ENCODE measurements at regions not wholly inside any gene's neighbourhood (a gene's known extent, or its start where the extent isn't known, plus 50 kb on each side); places are given as distances from the start of the nearest gene placed in this dataset.
"Not testable (repeated sequence)": the region's sequence is repeated elsewhere in the genome, so short reads cannot be mapped to it uniquely, and the experiment has no call there.

- TF ChIP-seq CTCF (conservative IDR thresholded peaks at IDR 0.05 in 1 of 2, IDR thresholded peaks at IDR 0.05 in 1 of 2; ENCODE audit: extremely low read depth in 1 of 2, insufficient read depth in 1 of 2, low read depth in 1 of 2, low read length in 2 of 2); EZH2 (IDR thresholded peaks at IDR 0.05; ENCODE audit: borderline replicate concordance, low read length): not testable (repeated sequence)
These were observed 74.4 kb upstream of the TNK2 start for GRCh38 chr3:195982754-195983153.

Data from mammary epithelial cell (primary cell).